Keratinocyte (primary cell): ENCODE measurements at regions not wholly inside any gene's neighbourhood (a gene's known extent, or its start where the extent isn't known, plus 50 kb on each side); places are given as distances from the start of the nearest gene placed in this dataset.

ENCODE experiments used
- DNase-seq: peaks from one replicate; pipeline ENCODE4 v3.0.0-alpha.2; 2011; ENCODE audit warnings: low read depth, missing footprints, low spot score
- FAIRE-seq: peaks from 2 replicates; lab custom pipeline; 2011; peaks lifted over from hg19 to GRCh38; lab: Jason Lieb, UNC
- H2AFZ ChIP-seq: 2 replicates; pipeline ENCODE4 v1.6.0; 2012; ENCODE audit warnings: low read length, control low read depth, inconsistent platforms; ENCODE audit not compliant: control insufficient read depth
- H3K27ac ChIP-seq: 2 replicates; pipeline ENCODE4 v1.5.1; 2011; ENCODE audit warnings: low read length; ENCODE audit not compliant: control insufficient read depth, insufficient read depth
- H3K27me3 ChIP-seq: 3 replicates; pipeline ENCODE4 v1.6.0; 2011; ENCODE audit warnings: low read length; ENCODE audit not compliant: control insufficient read depth, insufficient read depth; ENCODE audit errors: extremely low read depth
- H3K36me3 ChIP-seq, 2 experiments: 2 replicates in 1 of 2; 3 replicates in 1 of 2; pipeline ENCODE4 v1.5.1; 2011; ENCODE audit warnings: low read length in 2 of 2, mild to moderate bottlenecking in 1 of 2; ENCODE audit not compliant: control insufficient read depth in 2 of 2, insufficient read depth in 2 of 2; ENCODE audit errors: extremely low read depth in 1 of 2
- H3K4me1 ChIP-seq: 3 replicates; pipeline ENCODE4 v1.5.1; 2011; ENCODE audit warnings: low read length; ENCODE audit not compliant: control insufficient read depth, insufficient read depth; ENCODE audit errors: extremely low read depth
- H3K4me2 ChIP-seq: 3 replicates; pipeline ENCODE4 v1.6.0; 2011; ENCODE audit warnings: low read depth, low read length; ENCODE audit not compliant: control insufficient read depth, insufficient read depth; ENCODE audit errors: extremely low read depth
- H3K4me3 ChIP-seq, 3 experiments: fragments of 200-600 bp in 1 of 3; sonication (generic) in 1 of 3; 2 replicates in 2 of 3; 3 replicates in 1 of 3; pipeline ENCODE4 v1.5.1; 2011 to 2016; ENCODE audit warnings: low read length in 3 of 3, mild to moderate bottlenecking in 3 of 3, control low read depth in 2 of 3, inconsistent platforms in 1 of 3, low read depth in 1 of 3, mixed read lengths in 1 of 3, mixed run types in 1 of 3, moderate library complexity in 1 of 3; ENCODE audit not compliant: control insufficient read depth in 2 of 3, insufficient read depth in 2 of 3; ENCODE audit errors: extremely low read depth in 1 of 3
- H3K79me2 ChIP-seq: 2 replicates; pipeline ENCODE4 v1.6.0; 2012; ENCODE audit warnings: low read length; ENCODE audit not compliant: control insufficient read depth, insufficient read depth
- H3K9ac ChIP-seq: 3 replicates; pipeline ENCODE4 v1.6.0; 2011; ENCODE audit warnings: low read length; ENCODE audit not compliant: control insufficient read depth, insufficient read depth; ENCODE audit errors: extremely low read depth
- H3K9me1 ChIP-seq: 3 replicates; pipeline ENCODE4 v1.6.0; 2011; ENCODE audit warnings: low read length; ENCODE audit not compliant: control insufficient read depth, insufficient read depth; ENCODE audit errors: extremely low read depth
- H3K9me3 ChIP-seq: 2 replicates; pipeline ENCODE4 v1.5.1; 2012; ENCODE audit warnings: low read depth, low read length; ENCODE audit not compliant: control insufficient read depth
- H4K20me1 ChIP-seq: 3 replicates; pipeline ENCODE4 v1.6.0; 2011; ENCODE audit warnings: low read length; ENCODE audit not compliant: control insufficient read depth, insufficient read depth; ENCODE audit errors: extremely low read depth
- EZH2 ChIP-seq: IDR thresholded peaks from one replicate; pipeline ENCODE4 v1.6.1; 2012; ENCODE audit warnings: inconsistent platforms, mild to moderate bottlenecking, low read length, moderate library complexity
- dilution Hi-C: fragments of 300-500 bp; cut with MboI; formaldehyde crosslinking; loops from one replicate; pipeline ENCODE4 v1.7.0; 2020; ENCODE audit warnings: low sequenced_read_pairs; ENCODE audit not compliant: extremely low pct_ligation_motif_present
- TF ChIP-seq, protein P1 (sequence below), 3 experiments: IDR thresholded peaks in 1 of 3; conservative IDR thresholded peaks in 1 of 3; optimal IDR thresholded peaks in 1 of 3; 2 replicates in 2 of 3; 3 replicates in 1 of 3; pipeline versions ENCODE3 to v1.5.1; 2011; ENCODE audit warnings: low read length in 3 of 3, mild to moderate bottlenecking in 3 of 3, moderate library complexity in 2 of 3, control low read depth in 1 of 3, inconsistent platforms in 1 of 3; ENCODE audit not compliant: insufficient read depth in 2 of 3; ENCODE audit errors: extremely low read depth in 1 of 3

DNA sequence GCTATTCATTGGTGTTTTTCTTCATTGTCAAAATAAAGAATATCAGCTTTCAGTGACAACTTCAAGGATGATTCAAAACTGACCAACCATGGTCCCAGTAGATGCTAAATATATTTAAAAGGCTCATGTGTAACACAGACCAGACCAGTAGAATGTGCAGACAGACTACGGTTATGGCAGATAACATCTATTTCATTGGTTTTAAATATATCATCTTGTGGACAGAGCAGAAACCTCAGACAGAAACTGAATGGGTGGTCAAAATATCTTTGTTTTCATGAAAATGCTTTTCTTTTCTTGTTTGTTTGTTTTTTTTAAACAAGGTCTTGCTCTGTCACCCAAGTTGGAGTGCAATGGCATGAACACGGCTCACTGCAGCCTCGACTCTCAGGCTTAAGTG is 107.4 kb upstream of the CREB1 start:
- dilution Hi-C loops, result no loop called here
- Histone ChIP-seq H3K9ac (no peak overlapping the region), H3K27ac (no peak overlapping the region), H3K4me1 (peaks cover 7% of the 10 kb centered on the region), H4K20me1 (no peaks in the 10 kb centered on the region), H3K9me3 (peaks cover 3% of the 10 kb centered on the region), H3K4me3 (no peak overlapping the region), H3K36me3 (no peaks in the 10 kb centered on the region), H3K79me2 (no peaks in the 10 kb centered on the region), H2AFZ (no peak overlapping the region), H3K27me3 (no peaks in the 10 kb centered on the region), H3K4me2 (no peak overlapping the region), H3K9me1 (no peaks in the 10 kb centered on the region)
- DNase-seq (no peak), FAIRE-seq (no peak)
- TF ChIP-seq, protein P1, sequence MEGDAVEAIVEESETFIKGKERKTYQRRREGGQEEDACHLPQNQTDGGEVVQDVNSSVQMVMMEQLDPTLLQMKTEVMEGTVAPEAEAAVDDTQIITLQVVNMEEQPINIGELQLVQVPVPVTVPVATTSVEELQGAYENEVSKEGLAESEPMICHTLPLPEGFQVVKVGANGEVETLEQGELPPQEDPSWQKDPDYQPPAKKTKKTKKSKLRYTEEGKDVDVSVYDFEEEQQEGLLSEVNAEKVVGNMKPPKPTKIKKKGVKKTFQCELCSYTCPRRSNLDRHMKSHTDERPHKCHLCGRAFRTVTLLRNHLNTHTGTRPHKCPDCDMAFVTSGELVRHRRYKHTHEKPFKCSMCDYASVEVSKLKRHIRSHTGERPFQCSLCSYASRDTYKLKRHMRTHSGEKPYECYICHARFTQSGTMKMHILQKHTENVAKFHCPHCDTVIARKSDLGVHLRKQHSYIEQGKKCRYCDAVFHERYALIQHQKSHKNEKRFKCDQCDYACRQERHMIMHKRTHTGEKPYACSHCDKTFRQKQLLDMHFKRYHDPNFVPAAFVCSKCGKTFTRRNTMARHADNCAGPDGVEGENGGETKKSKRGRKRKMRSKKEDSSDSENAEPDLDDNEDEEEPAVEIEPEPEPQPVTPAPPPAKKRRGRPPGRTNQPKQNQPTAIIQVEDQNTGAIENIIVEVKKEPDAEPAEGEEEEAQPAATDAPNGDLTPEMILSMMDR (optimal IDR thresholded peaks at IDR 0.05 in 1 of 3, IDR thresholded peaks at IDR 0.05 in 1 of 3, conservative IDR thresholded peaks at IDR 0.05 in 1 of 3; ENCODE audit: extremely low read depth in 1 of 3, insufficient read depth in 2 of 3, low read length in 3 of 3), result no peak
- TF ChIP-seq EZH2, result no peak

DNA sequence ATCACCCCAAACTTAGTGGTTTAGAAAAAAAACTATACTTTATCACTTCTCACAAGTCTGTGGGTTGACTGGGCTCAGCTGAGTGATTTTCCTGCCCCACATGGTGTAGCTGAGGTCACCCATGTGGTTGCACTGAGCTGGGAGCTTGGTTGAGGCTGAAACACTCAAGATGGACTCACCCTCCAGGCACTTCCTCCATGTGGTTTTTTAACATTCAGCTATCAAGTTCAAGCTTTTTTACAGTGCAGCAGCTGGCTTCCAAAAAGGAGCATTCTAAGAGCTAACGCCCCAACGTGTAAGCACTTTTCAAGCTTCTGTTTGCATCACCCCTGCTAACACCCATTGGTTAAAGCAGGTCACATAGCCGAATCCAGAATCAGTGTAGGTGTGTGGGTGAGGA is 105.9 kb upstream of the CREB1 start:
- Histone ChIP-seq H3K79me2 (no peaks in the 10 kb centered on the region), H4K20me1 (no peaks in the 10 kb centered on the region), H2AFZ (peak overlapping the region; percentile 22), H3K9me1 (no peaks in the 10 kb centered on the region), H3K27me3 (no peaks in the 10 kb centered on the region), H3K9ac (no peak overlapping the region), H3K9me3 (peaks cover 3% of the 10 kb centered on the region), H3K4me2 (no peak overlapping the region), H3K27ac (no peak overlapping the region), H3K4me3 (no peak overlapping the region), H3K4me1 (peaks cover 7% of the 10 kb centered on the region), H3K36me3 (no peaks in the 10 kb centered on the region)
- DNase-seq (peak; percentile 46), FAIRE-seq (peak; percentile 67)
- TF ChIP-seq, protein P1 (optimal IDR thresholded peaks at IDR 0.05 in 1 of 3, IDR thresholded peaks at IDR 0.05 in 1 of 3, conservative IDR thresholded peaks at IDR 0.05 in 1 of 3; ENCODE audit: extremely low read depth in 1 of 3, insufficient read depth in 2 of 3, low read length in 3 of 3), result no peak
- TF ChIP-seq EZH2, result no peak
- dilution Hi-C loops, result no loop called here
